GM18508 (cell line): ENCODE measurements at regions not wholly inside any gene's neighbourhood (a gene's known extent, or its start where the extent isn't known, plus 50 kb on each side); places are given as distances from the start of the nearest gene placed in this dataset.
"Not testable (repeated sequence)": the region's sequence is repeated elsewhere in the genome, so short reads cannot be mapped to it uniquely, and the experiment has no call there.

Experiments used
- ATAC-seq: cut with Tn5 transposase; IDR thresholded peaks from one replicate; pipeline ENCODE4 v1.9.1; 2021; ENCODE audit warnings: moderate number of reproducible peaks; ENCODE audit not compliant: insufficient read depth, unreplicated experiment

GRCh38 chrX:68978655-68979054 lies 149.8 kb downstream of the EFNB1 start:
- no peak for ATAC-seq

- no peak for ATAC-seq
Observed at GRCh38 chrX:68978255-68978654, 149.4 kb downstream of the EFNB1 start.

- no peak for ATAC-seq
Observed at GRCh38 chrX:68953331-68953730, 124.5 kb downstream of the EFNB1 start.

GRCh38 chrX:68951942-68952619 lies 123.3 kb downstream of the EFNB1 start:
- ATAC-seq, result not testable (repeated sequence)

- ATAC-seq, result no peak
Observed at GRCh38 chrX:68950937-68951336, 122.1 kb downstream of the EFNB1 start.

- no peak for ATAC-seq
Observed at GRCh38 chrX:68947882-68948605, 119.2 kb downstream of the EFNB1 start.

- no peak for ATAC-seq
Observed at GRCh38 chrX:68945603-68946228, 116.9 kb downstream of the EFNB1 start.

- no peak for ATAC-seq
Observed at GRCh38 chrX:68945081-68945602, 116.3 kb downstream of the EFNB1 start.

- no peak for ATAC-seq
Observed at GRCh38 chrX:68944211-68944610, 115.4 kb downstream of the EFNB1 start.

- ATAC-seq, result no peak
Observed at GRCh38 chrX:68942840-68943239, 114.0 kb downstream of the EFNB1 start.

- no peak for ATAC-seq
Observed at GRCh38 chrX:68942104-68942503, 113.3 kb downstream of the EFNB1 start.

- ATAC-seq, result no peak
Observed at GRCh38 chrX:68941385-68941952, 112.6 kb downstream of the EFNB1 start.

- ATAC-seq, result no peak
Observed at GRCh38 chrX:68940601-68941000, 111.8 kb downstream of the EFNB1 start.

- no peak for ATAC-seq
Observed at GRCh38 chrX:68939868-68940267, 111.0 kb downstream of the EFNB1 start.

GRCh38 chrX:68938244-68939004 lies 109.6 kb downstream of the EFNB1 start:
- ATAC-seq, result no peak

- ATAC-seq, result no peak
Observed at GRCh38 chrX:68937581-68937980, 108.8 kb downstream of the EFNB1 start.

GRCh38 chrX:68936608-68937007 lies 107.8 kb downstream of the EFNB1 start:
- ATAC-seq, result no peak

GRCh38 chrX:68936126-68936525 lies 107.3 kb downstream of the EFNB1 start:
- no peak for ATAC-seq

- no peak for ATAC-seq
Observed at GRCh38 chrX:68935362-68935761, 106.5 kb downstream of the EFNB1 start.

GRCh38 chrX:68934922-68935321 lies 106.1 kb downstream of the EFNB1 start:
- no peak for ATAC-seq
